Activated CD4-positive, alpha-beta memory T cell treated with anti-CD3 and anti-CD28 coated beads, Interleukin-2, amount 10 ng/mL, durations not matched to agents 7 days and 5 days (primary cell): ENCODE measurements at regions not wholly inside any gene's neighbourhood (a gene's known extent, or its start where the extent isn't known, plus 50 kb on each side); places are given as distances from the start of the nearest gene placed in this dataset.

Experiments
- CTCF ChIA-PET: fragments of 350-600 bp; sonication (Branson Sonifier 250); formaldehyde crosslinking; loops from one replicate; lab custom pipeline; 2021; ENCODE audit warnings: antibody characterized with exemption, inconsistent platforms; lab: Charles Lee
- POLR2A ChIA-PET: fragments of 350-600 bp; sonication (Branson Sonifier 250); formaldehyde crosslinking; loops from one replicate; lab custom pipeline; 2021; ENCODE audit warnings: antibody characterized with exemption; lab: Charles Lee
- DNase-seq: peaks from one replicate; pipeline ENCODE4 v3.0.0-alpha.2; 2020
- H3K27ac Mint-ChIP-seq: one replicate; pipeline ENCODE4 v1.8.0; 2021; ENCODE audit warnings: mild to moderate bottlenecking, mixed read lengths
- H3K27me3 Mint-ChIP-seq: one replicate; pipeline ENCODE4 v1.8.0; 2021; ENCODE audit warnings: mixed read lengths
- H3K36me3 Mint-ChIP-seq: one replicate; pipeline ENCODE4 v1.8.0; 2021; ENCODE audit warnings: low read depth, mixed read lengths
- H3K4me1 Mint-ChIP-seq: one replicate; pipeline ENCODE4 v1.8.0; 2021; ENCODE audit warnings: mixed read lengths
- H3K4me3 Mint-ChIP-seq: one replicate; pipeline ENCODE4 v1.8.0; 2021; ENCODE audit warnings: mild to moderate bottlenecking, mixed read lengths
- H3K9me3 Mint-ChIP-seq: one replicate; pipeline ENCODE4 v1.8.0; 2021; ENCODE audit warnings: mixed read lengths

GRCh38 chrX:111003118-111003517 lies 92.9 kb upstream of the PAK3 start:
- DNase-seq: no peak
- Mint-ChIP-seq H3K4me3 (no peak overlapping the region), H3K27ac (no peak overlapping the region), H3K27me3 (peaks cover 2% of the 10 kb centered on the region), H3K4me1 (no peaks in the 10 kb centered on the region), H3K36me3 (no peaks in the 10 kb centered on the region), H3K9me3 (no peaks in the 10 kb centered on the region)
- CTCF ChIA-PET: no interaction called here
- POLR2A ChIA-PET: no interaction called here

GRCh38 chrX:110992611-110993010 lies 103.4 kb upstream of the PAK3 start:
- H3K4me1 Mint-ChIP-seq: no peaks in the 10 kb centered on the region
- DNase-seq: peak; percentile 15
- CTCF ChIA-PET: interaction anchor here (1.0 to 1.6 kb wide), 2 partner anchors 11 to 251 kb away, joined by 3 to 9 read pairs; no protein-coding TSS in a partner anchor
- no peak overlapping the region for H3K4me3 Mint-ChIP-seq
- no peaks in the 10 kb centered on the region for H3K36me3 Mint-ChIP-seq
- H3K27ac Mint-ChIP-seq: no peak overlapping the region
- peaks cover 4% of the 10 kb centered on the region for H3K27me3 Mint-ChIP-seq
- no peaks in the 10 kb centered on the region for H3K9me3 Mint-ChIP-seq
- POLR2A ChIA-PET: no interaction called here

GRCh38 chrX:110989869-110990268 lies 106.1 kb upstream of the PAK3 start:
- H3K4me1 Mint-ChIP-seq: no peaks in the 10 kb centered on the region
- DNase-seq: no peak
- H3K27me3 Mint-ChIP-seq: peaks cover 10% of the 10 kb centered on the region
- H3K9me3 Mint-ChIP-seq: no peaks in the 10 kb centered on the region
- no peak overlapping the region for H3K27ac Mint-ChIP-seq
- no peaks in the 10 kb centered on the region for H3K36me3 Mint-ChIP-seq
- H3K4me3 Mint-ChIP-seq: no peak overlapping the region
- POLR2A ChIA-PET: no interaction called here
- CTCF ChIA-PET: interaction anchor here (1.4 kb wide), 1 partner anchor 255 kb away, joined by 4 read pairs; no protein-coding TSS in a partner anchor

GRCh38 chrX:110989447-110989846 lies 106.5 kb upstream of the PAK3 start:
- Mint-ChIP-seq H3K36me3 (no peaks in the 10 kb centered on the region), H3K4me1 (no peaks in the 10 kb centered on the region), H3K27me3 (peaks cover 10% of the 10 kb centered on the region), H3K27ac (no peak overlapping the region), H3K4me3 (no peak overlapping the region), H3K9me3 (no peaks in the 10 kb centered on the region)
- ChIA-PET CTCF (interaction anchor here (1.4 kb wide), 1 partner anchor 255 kb away, joined by 4 read pairs; no protein-coding TSS in a partner anchor), POLR2A (no interaction called here)
- DNase-seq: no peak

GRCh38 chrX:110987292-110987691 lies 108.7 kb upstream of the PAK3 start:
- ChIA-PET POLR2A (no interaction called here), CTCF (no interaction called here)
- Mint-ChIP-seq H3K4me3 (no peak overlapping the region), H3K27me3 (peaks cover 10% of the 10 kb centered on the region), H3K36me3 (no peaks in the 10 kb centered on the region), H3K27ac (no peak overlapping the region), H3K4me1 (no peaks in the 10 kb centered on the region), H3K9me3 (no peaks in the 10 kb centered on the region)
- no peak for DNase-seq

GRCh38 chrX:110985470-110985869 lies 110.5 kb upstream of the PAK3 start:
- Mint-ChIP-seq H3K36me3 (no peaks in the 10 kb centered on the region), H3K27me3 (peaks cover 6% of the 10 kb centered on the region), H3K4me1 (no peaks in the 10 kb centered on the region), H3K27ac (no peak overlapping the region), H3K9me3 (no peaks in the 10 kb centered on the region), H3K4me3 (no peak overlapping the region)
- ChIA-PET CTCF (no interaction called here), POLR2A (no interaction called here)
- DNase-seq: no peak

- no peaks in the 10 kb centered on the region for H3K9me3 Mint-ChIP-seq
- H3K27ac Mint-ChIP-seq: no peak overlapping the region
- ChIA-PET POLR2A (no interaction called here), CTCF (no interaction called here)
- no peak for DNase-seq
- H3K36me3 Mint-ChIP-seq: no peaks in the 10 kb centered on the region
- no peaks in the 10 kb centered on the region for H3K4me1 Mint-ChIP-seq
- H3K27me3 Mint-ChIP-seq: peaks cover 6% of the 10 kb centered on the region
- H3K4me3 Mint-ChIP-seq: no peak overlapping the region
Observed at GRCh38 chrX:110983024-110983423, 113.0 kb upstream of the PAK3 start.

GRCh38 chrX:110966839-110967238 lies 129.2 kb upstream of the PAK3 start:
- H3K4me3 Mint-ChIP-seq: no peak overlapping the region
- no peak overlapping the region for H3K27ac Mint-ChIP-seq
- no peaks in the 10 kb centered on the region for H3K27me3 Mint-ChIP-seq
- no peaks in the 10 kb centered on the region for H3K9me3 Mint-ChIP-seq
- CTCF ChIA-PET: no interaction called here
- no peak for DNase-seq
- POLR2A ChIA-PET: no interaction called here
- no peaks in the 10 kb centered on the region for H3K36me3 Mint-ChIP-seq
- no peaks in the 10 kb centered on the region for H3K4me1 Mint-ChIP-seq

GRCh38 chrX:110966091-110966454 lies 129.9 kb upstream of the PAK3 start:
- Mint-ChIP-seq H3K9me3 (no peaks in the 10 kb centered on the region), H3K36me3 (no peaks in the 10 kb centered on the region), H3K4me3 (no peak overlapping the region), H3K27ac (no peak overlapping the region), H3K4me1 (no peaks in the 10 kb centered on the region), H3K27me3 (no peaks in the 10 kb centered on the region)
- DNase-seq: no peak
- ChIA-PET CTCF (no interaction called here), POLR2A (no interaction called here)

- Mint-ChIP-seq H3K36me3 (no peaks in the 10 kb centered on the region), H3K27ac (no peak overlapping the region), H3K4me1 (no peaks in the 10 kb centered on the region), H3K9me3 (no peaks in the 10 kb centered on the region), H3K4me3 (no peak overlapping the region), H3K27me3 (no peaks in the 10 kb centered on the region)
- no peak for DNase-seq
- ChIA-PET POLR2A (no interaction called here), CTCF (no interaction called here)
Observed at GRCh38 chrX:110965409-110966090, 130.4 kb upstream of the PAK3 start.

GRCh38 chrX:110964786-110965185 lies 131.2 kb upstream of the PAK3 start:
- Mint-ChIP-seq H3K36me3 (no peaks in the 10 kb centered on the region), H3K4me3 (no peak overlapping the region), H3K27me3 (no peaks in the 10 kb centered on the region), H3K4me1 (no peaks in the 10 kb centered on the region), H3K27ac (no peak overlapping the region), H3K9me3 (no peaks in the 10 kb centered on the region)
- POLR2A ChIA-PET: no interaction called here
- CTCF ChIA-PET: no interaction called here
- no peak for DNase-seq

- H3K4me1 Mint-ChIP-seq: no peaks in the 10 kb centered on the region
- DNase-seq: no peak
- no peaks in the 10 kb centered on the region for H3K9me3 Mint-ChIP-seq
- ChIA-PET CTCF (no interaction called here), POLR2A (no interaction called here)
- H3K27me3 Mint-ChIP-seq: no peaks in the 10 kb centered on the region
- H3K4me3 Mint-ChIP-seq: no peak overlapping the region
- H3K27ac Mint-ChIP-seq: no peak overlapping the region
- no peaks in the 10 kb centered on the region for H3K36me3 Mint-ChIP-seq
Observed at GRCh38 chrX:110962451-110962850, 133.5 kb upstream of the PAK3 start.

- Mint-ChIP-seq H3K36me3 (no peaks in the 10 kb centered on the region), H3K9me3 (no peaks in the 10 kb centered on the region), H3K4me1 (no peaks in the 10 kb centered on the region), H3K27ac (no peak overlapping the region), H3K27me3 (no peaks in the 10 kb centered on the region), H3K4me3 (no peak overlapping the region)
- ChIA-PET CTCF (no interaction called here), POLR2A (no interaction called here)
- no peak for DNase-seq
Observed at GRCh38 chrX:110955706-110956105, 140.3 kb upstream of the PAK3 start.

- no peaks in the 10 kb centered on the region for H3K27me3 Mint-ChIP-seq
- ChIA-PET POLR2A (no interaction called here), CTCF (no interaction called here)
- no peak for DNase-seq
- H3K4me3 Mint-ChIP-seq: no peak overlapping the region
- no peaks in the 10 kb centered on the region for H3K4me1 Mint-ChIP-seq
- H3K9me3 Mint-ChIP-seq: no peaks in the 10 kb centered on the region
- H3K36me3 Mint-ChIP-seq: no peaks in the 10 kb centered on the region
- H3K27ac Mint-ChIP-seq: no peak overlapping the region
Observed at GRCh38 chrX:110954428-110955100, 141.4 kb upstream of the PAK3 start.
